ENCODE measurements at regions not wholly inside any gene's neighbourhood (a gene's known extent, or its start where the extent isn't known, plus 50 kb on each side); places are given as distances from the start of the nearest gene placed in this dataset.

- TF ChIP-seq, protein P1, sequence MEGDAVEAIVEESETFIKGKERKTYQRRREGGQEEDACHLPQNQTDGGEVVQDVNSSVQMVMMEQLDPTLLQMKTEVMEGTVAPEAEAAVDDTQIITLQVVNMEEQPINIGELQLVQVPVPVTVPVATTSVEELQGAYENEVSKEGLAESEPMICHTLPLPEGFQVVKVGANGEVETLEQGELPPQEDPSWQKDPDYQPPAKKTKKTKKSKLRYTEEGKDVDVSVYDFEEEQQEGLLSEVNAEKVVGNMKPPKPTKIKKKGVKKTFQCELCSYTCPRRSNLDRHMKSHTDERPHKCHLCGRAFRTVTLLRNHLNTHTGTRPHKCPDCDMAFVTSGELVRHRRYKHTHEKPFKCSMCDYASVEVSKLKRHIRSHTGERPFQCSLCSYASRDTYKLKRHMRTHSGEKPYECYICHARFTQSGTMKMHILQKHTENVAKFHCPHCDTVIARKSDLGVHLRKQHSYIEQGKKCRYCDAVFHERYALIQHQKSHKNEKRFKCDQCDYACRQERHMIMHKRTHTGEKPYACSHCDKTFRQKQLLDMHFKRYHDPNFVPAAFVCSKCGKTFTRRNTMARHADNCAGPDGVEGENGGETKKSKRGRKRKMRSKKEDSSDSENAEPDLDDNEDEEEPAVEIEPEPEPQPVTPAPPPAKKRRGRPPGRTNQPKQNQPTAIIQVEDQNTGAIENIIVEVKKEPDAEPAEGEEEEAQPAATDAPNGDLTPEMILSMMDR (IDR thresholded peaks at IDR 0.05) = no peak
- TF ChIP-seq POLR2A (IDR thresholded peaks at IDR 0.05) = no peak
- TF ChIP-seq EP300 (IDR thresholded peaks at IDR 0.05) = no peak
- intact Hi-C loops (cut with DNase I) = loop anchor here in 1 of 4 donors (10.0 kb wide), 1 partner anchor 340 kb away; no protein-coding TSS in a partner anchor
- 86 to 93% (median 89%) methylated on average over 3 of the region's 3 CpGs for WGBS, 3 donors
Measured at GRCh38 chr13:39274739-39275325, 236.6 kb downstream of the NHLRC3 start.

GRCh38 chr13:39279077-39279476, 240.8 kb downstream of the NHLRC3 start:
- intact Hi-C loops (cut with DNase I) = loop anchor here in 1 of 4 donors (10.0 kb wide), 1 partner anchor 336 kb away; no protein-coding TSS in a partner anchor
- DNase-seq = no peak
- Histone ChIP-seq H3K9me3 (no peaks in the 10 kb centered on the region), H3K27ac (no peak overlapping the region), H3K27me3 (no peaks in the 10 kb centered on the region), H3K4me3 (no peak overlapping the region), H3K36me3 (no peaks in the 10 kb centered on the region), H3K4me1 (ENCODE audit: insufficient read depth) (peaks cover 2% of the 10 kb centered on the region)
- WGBS, 3 donors = 84 to 88% (median 85%) methylated on average over 2 of the region's 2 CpGs
- TF ChIP-seq EP300 (IDR thresholded peaks at IDR 0.05) = no peak
- TF ChIP-seq, protein P1 (IDR thresholded peaks at IDR 0.05) = no peak
- no peak for TF ChIP-seq POLR2A (IDR thresholded peaks at IDR 0.05)

More at GRCh38 chr13:39274739-39275325, 236.6 kb downstream of the NHLRC3 start:
- no peak overlapping the region for H3K27ac ChIP-seq
- H3K4me1 ChIP-seq (ENCODE audit: insufficient read depth) = no peaks in the 10 kb centered on the region
- no peaks in the 10 kb centered on the region for H3K27me3 ChIP-seq
- no peak overlapping the region for H3K4me3 ChIP-seq
- H3K36me3 ChIP-seq = no peaks in the 10 kb centered on the region
- H3K9me3 ChIP-seq = no peaks in the 10 kb centered on the region
- DNase-seq = no peak

GRCh38 chr13:39281539-39282150, 243.4 kb downstream of the NHLRC3 start:
- Histone ChIP-seq H3K4me3 (no peak overlapping the region), H3K27me3 (no peaks in the 10 kb centered on the region), H3K27ac (no peak overlapping the region), H3K36me3 (no peaks in the 10 kb centered on the region), H3K4me1 (ENCODE audit: insufficient read depth) (peaks cover 2% of the 10 kb centered on the region), H3K9me3 (no peaks in the 10 kb centered on the region)
- no peak for DNase-seq
- intact Hi-C loops (cut with DNase I) = no loop called here
- TF ChIP-seq, protein P1 (IDR thresholded peaks at IDR 0.05) = no peak
- TF ChIP-seq EP300 (IDR thresholded peaks at IDR 0.05) (no peak), POLR2A (IDR thresholded peaks at IDR 0.05) (no peak)
- 11 to 37% (median 13%) methylated on average over 1 of the region's 1 CpG for WGBS, 3 donors

DNA sequence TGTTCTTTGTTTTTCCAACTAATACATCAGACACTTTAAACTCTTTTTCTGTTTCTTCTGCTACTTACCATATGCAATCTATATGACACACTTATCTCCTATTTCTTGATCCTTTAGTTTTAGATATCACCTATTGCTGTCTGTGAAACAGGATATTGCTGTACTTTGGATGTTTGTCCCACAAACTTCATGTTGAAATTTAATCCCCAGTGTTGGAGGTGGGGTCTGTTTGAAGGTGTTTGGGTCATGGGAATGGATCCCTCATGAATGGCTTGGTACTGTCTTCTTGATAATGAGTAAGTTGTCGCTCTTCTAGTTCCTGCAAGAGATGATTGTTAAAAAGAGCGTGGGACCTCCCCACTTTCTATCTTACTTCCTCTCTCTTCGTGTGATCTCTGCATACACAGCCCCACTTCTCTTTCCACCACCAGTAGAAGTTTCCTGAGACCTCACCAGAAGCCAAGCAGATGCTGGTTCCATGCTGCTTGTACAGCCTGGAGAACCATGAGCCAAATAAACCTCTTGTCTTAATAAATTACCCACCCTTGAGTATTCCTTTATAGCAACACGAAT, 244.2 kb downstream of the NHLRC3 start:
- Histone ChIP-seq H3K4me3 (no peak overlapping the region), H3K36me3 (no peaks in the 10 kb centered on the region), H3K9me3 (no peaks in the 10 kb centered on the region), H3K27me3 (no peaks in the 10 kb centered on the region), H3K27ac (no peak overlapping the region), H3K4me1 (ENCODE audit: insufficient read depth) (peaks cover 2% of the 10 kb centered on the region)
- TF ChIP-seq, protein P1 (IDR thresholded peaks at IDR 0.05) = no peak
- TF ChIP-seq POLR2A (IDR thresholded peaks at IDR 0.05) (no peak), EP300 (IDR thresholded peaks at IDR 0.05) (no peak)
- DNase-seq = no peak
- 88 to 91% (median 90%) methylated on average over 4 of the region's 4 CpGs for WGBS, 3 donors
- intact Hi-C loops (cut with DNase I) = no loop called here
